ENCODE measurements at regions not wholly inside any gene's neighbourhood (a gene's known extent, or its start where the extent isn't known, plus 50 kb on each side); places are given as distances from the start of the nearest gene placed in this dataset.

- 73% methylated on average over 8 of the region's 8 CpGs for WGBS
- Histone ChIP-seq H3K9me3 (ENCODE audit: control insufficient read depth, low read length) (no peaks in the 10 kb centered on the region), H3K4me3 (ENCODE audit: low read length) (no peak overlapping the region), H3K27ac (ENCODE audit: low read length) (no peak overlapping the region), H3K27me3 (ENCODE audit: control insufficient read depth, insufficient read depth) (no peaks in the 10 kb centered on the region), H3K4me1 (ENCODE audit: control insufficient read depth, insufficient read depth, low read length) (no peaks in the 10 kb centered on the region)
- DNase-seq (peak in 1 of 3 donors; percentile 23), ATAC-seq (no peak)
- intact Hi-C loops (cut with DNase I), result no loop called here
These were observed 243.3 kb downstream of the ERMARD start for GRCh38 chr6:169994739-169995138.

GRCh38 chr6:169993861-169994481, 242.5 kb downstream of the ERMARD start:
- DNase-seq (peak in 1 of 3 donors; percentile 38), ATAC-seq (no peak)
- Histone ChIP-seq H3K9me3 (ENCODE audit: control insufficient read depth, low read length) (no peaks in the 10 kb centered on the region), H3K27ac (ENCODE audit: low read length) (no peak overlapping the region), H3K4me1 (ENCODE audit: control insufficient read depth, insufficient read depth, low read length) (no peaks in the 10 kb centered on the region), H3K27me3 (ENCODE audit: control insufficient read depth, insufficient read depth) (no peaks in the 10 kb centered on the region), H3K4me3 (ENCODE audit: low read length) (no peak overlapping the region)
- intact Hi-C loops (cut with DNase I), result no loop called here
- WGBS, result 92% methylated on average over 16 of the region's 16 CpGs

- no peaks in the 10 kb centered on the region for H3K9me3 ChIP-seq (ENCODE audit: control insufficient read depth, low read length)
- H3K4me1 ChIP-seq (ENCODE audit: control insufficient read depth, insufficient read depth, low read length), result no peaks in the 10 kb centered on the region
- no peaks in the 10 kb centered on the region for H3K27me3 ChIP-seq (ENCODE audit: control insufficient read depth, insufficient read depth)
- WGBS, result 95% methylated on average over 8 of the region's 8 CpGs
- no peak overlapping the region for H3K27ac ChIP-seq (ENCODE audit: low read length)
- H3K4me3 ChIP-seq (ENCODE audit: low read length), result no peak overlapping the region
- intact Hi-C loops (cut with DNase I), result no loop called here
- ATAC-seq (no peak), DNase-seq (no peak)
These were observed 240.5 kb downstream of the ERMARD start for GRCh38 chr6:169991913-169992312.

DNA sequence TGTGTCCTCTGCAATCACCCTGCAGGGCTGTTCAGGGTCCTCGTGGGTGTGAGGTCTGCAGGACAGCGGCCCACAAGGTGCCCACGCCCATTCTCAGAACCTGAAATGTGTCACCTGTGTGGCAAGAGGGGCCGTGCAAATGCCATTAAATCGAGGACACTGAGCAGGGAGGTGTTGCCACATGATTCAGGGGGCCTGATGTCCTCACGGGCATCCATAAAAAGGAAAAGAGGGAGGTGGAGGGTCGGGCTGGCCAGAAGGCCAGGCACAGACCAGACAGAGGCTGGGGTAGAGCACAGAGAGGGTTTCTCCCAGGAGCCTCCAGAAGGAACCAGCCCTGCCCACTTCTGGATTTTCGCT, 239.6 kb downstream of the ERMARD start:
- Histone ChIP-seq H3K27ac (ENCODE audit: low read length) (no peak overlapping the region), H3K27me3 (ENCODE audit: control insufficient read depth, insufficient read depth) (no peaks in the 10 kb centered on the region), H3K9me3 (ENCODE audit: control insufficient read depth, low read length) (no peaks in the 10 kb centered on the region), H3K4me1 (ENCODE audit: control insufficient read depth, insufficient read depth, low read length) (no peaks in the 10 kb centered on the region), H3K4me3 (ENCODE audit: low read length) (no peak overlapping the region)
- intact Hi-C loops (cut with DNase I), result no loop called here
- DNase-seq, result no peak
- 83% methylated on average over 8 of the region's 8 CpGs for WGBS
- ATAC-seq, result no peak

- 69% methylated on average over 32 of the region's 32 CpGs for WGBS
- ATAC-seq, result no peak
These were observed 238.9 kb downstream of the ERMARD start for GRCh38 chr6:169990095-169991030.

GRCh38 chr6:169989594-169989993, 238.2 kb downstream of the ERMARD start:
- DNase-seq (no peak), ATAC-seq (no peak)
- intact Hi-C loops (cut with DNase I), result no loop called here
- no peaks in the 10 kb centered on the region for H3K27me3 ChIP-seq (ENCODE audit: control insufficient read depth, insufficient read depth)
- H3K27ac ChIP-seq (ENCODE audit: low read length), result no peak overlapping the region
- WGBS, result 79% methylated on average over 8 of the region's 8 CpGs
- no peaks in the 10 kb centered on the region for H3K9me3 ChIP-seq (ENCODE audit: control insufficient read depth, low read length)
- H3K4me3 ChIP-seq (ENCODE audit: low read length), result no peak overlapping the region
- no peaks in the 10 kb centered on the region for H3K4me1 ChIP-seq (ENCODE audit: control insufficient read depth, insufficient read depth, low read length)

More at GRCh38 chr6:169990095-169991030, 238.9 kb downstream of the ERMARD start:
- Histone ChIP-seq H3K27me3 (ENCODE audit: control insufficient read depth, insufficient read depth) (no peaks in the 10 kb centered on the region), H3K9me3 (ENCODE audit: control insufficient read depth, low read length) (no peaks in the 10 kb centered on the region), H3K27ac (ENCODE audit: low read length) (no peak overlapping the region), H3K4me3 (ENCODE audit: low read length) (no peak overlapping the region), H3K4me1 (ENCODE audit: control insufficient read depth, insufficient read depth, low read length) (no peaks in the 10 kb centered on the region)
- no peak for DNase-seq
- intact Hi-C loops (cut with DNase I), result no loop called here

DNA sequence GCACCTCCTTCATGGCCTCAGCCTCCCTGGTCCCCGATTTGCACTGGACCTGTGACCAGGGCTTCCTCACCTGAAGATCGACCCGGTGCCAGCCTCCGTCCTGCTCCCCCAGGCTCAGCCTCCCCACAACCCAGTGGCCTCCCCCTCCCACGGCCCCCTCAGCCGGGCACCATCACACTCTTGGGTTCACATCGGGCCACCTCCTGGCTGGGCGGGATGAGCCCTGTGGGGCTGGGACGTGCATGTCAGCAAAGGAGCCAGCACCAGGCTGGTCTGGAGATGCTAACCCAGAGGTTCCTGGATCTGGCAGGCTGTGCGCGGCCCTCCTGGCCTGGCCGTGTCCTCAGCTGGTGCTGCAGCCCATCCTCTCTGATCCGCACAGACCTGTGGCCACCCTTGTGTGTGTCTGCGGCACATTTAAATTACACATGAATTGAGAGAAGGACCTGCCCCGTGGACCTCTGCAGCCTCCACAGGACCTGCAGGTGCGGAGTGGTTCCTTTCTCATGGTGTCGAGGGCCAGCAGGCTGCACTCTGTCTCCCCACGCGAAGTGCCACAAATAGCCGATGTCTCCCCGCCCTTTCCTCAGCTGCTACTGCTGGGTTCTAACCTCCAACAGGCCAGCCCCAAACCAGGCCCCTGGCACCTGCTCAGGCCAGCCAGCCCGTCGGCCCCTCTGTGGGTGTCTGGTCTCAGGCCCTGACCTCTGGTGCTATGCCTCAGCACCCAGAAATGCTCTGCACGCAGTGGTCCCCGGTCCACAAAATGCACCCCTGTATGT, 237.5 kb downstream of the ERMARD start:
- intact Hi-C loops (cut with DNase I), result no loop called here
- no peaks in the 10 kb centered on the region for H3K27me3 ChIP-seq (ENCODE audit: control insufficient read depth, insufficient read depth)
- no peak for DNase-seq
- no peak overlapping the region for H3K4me3 ChIP-seq (ENCODE audit: low read length)
- H3K9me3 ChIP-seq (ENCODE audit: control insufficient read depth, low read length), result no peaks in the 10 kb centered on the region
- 93% methylated on average over 25 of the region's 25 CpGs for WGBS
- H3K4me1 ChIP-seq (ENCODE audit: control insufficient read depth, insufficient read depth, low read length), result no peaks in the 10 kb centered on the region
- no peak overlapping the region for H3K27ac ChIP-seq (ENCODE audit: low read length)
- ATAC-seq, result no peak

DNA sequence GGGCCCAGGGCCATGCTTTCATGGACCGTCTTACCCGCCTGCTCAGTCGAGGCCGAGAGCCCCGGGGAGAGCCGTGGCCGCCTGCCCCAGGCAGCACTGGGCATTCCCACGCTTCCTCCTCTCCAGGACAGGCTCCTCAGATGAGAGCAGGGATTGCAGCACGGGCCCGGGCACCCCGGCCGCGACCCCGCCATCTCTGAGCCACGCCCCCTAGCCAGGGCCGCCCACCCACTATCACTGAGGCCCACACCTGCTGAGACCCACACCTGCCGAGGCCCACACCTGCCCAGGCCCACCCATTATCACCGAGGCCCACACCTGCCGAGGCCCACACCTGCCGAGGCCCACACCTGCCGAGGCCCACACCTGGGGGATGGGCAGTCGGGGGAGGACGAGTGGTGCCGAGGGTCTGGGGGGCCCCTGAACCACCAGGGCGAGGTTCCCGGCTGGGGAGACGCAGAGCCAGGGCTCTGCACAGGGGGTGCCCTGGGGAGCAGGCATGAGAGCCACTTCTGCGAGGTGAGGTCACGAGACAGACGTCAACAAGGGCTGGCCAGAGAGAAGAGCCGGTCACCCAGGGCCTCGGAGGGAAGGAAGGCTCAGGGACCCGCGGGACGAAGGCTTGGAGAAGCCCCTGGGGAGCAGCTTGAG, 235.6 kb downstream of the ERMARD start:
- Histone ChIP-seq H3K9me3 (ENCODE audit: control insufficient read depth, low read length) (no peaks in the 10 kb centered on the region), H3K27ac (ENCODE audit: low read length) (no peak overlapping the region), H3K4me3 (ENCODE audit: low read length) (no peak overlapping the region), H3K27me3 (ENCODE audit: control insufficient read depth, insufficient read depth) (no peaks in the 10 kb centered on the region), H3K4me1 (ENCODE audit: control insufficient read depth, insufficient read depth, low read length) (no peaks in the 10 kb centered on the region)
- peak in 1 of 2 donors; percentile 5 for ATAC-seq
- WGBS, result 89% methylated on average over 35 of the region's 35 CpGs
- DNase-seq, result no peak
- intact Hi-C loops (cut with DNase I), result no loop called here

DNA sequence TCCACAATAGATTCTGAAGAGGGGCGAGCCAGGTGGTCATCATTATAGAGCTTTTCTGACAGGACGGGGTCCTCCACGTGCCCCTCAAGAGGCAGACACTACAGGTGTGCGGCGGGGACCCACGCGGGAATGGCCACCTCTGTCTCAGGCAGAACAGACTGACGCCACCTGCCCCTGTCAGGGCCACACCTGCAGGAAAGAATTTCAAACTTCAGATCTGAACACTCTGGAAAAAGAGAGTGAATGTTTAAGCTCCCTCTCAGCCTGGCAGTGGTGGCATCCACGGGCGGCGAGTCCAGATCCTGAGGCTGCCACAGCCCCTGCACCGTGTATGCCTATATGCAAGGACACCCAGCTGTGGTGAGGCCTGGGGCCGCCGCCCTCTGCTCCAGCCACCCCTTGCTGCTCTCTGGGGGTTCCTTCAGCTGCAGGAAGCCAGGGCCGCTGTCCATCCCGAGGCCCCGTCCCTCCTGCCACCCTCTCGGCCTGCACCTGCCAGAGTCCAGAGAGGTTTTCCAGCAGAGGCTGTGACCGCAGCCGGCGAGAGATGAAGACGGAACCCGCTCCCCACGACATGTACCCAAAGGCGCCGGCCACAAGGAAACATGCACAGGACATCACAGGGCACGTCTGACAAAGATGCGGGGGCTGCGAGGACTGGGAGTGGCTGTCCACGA, 234.9 kb downstream of the ERMARD start:
- 92% methylated on average over 30 of the region's 30 CpGs for WGBS
- Histone ChIP-seq H3K27me3 (ENCODE audit: control insufficient read depth, insufficient read depth) (no peaks in the 10 kb centered on the region), H3K4me3 (ENCODE audit: low read length) (no peak overlapping the region), H3K4me1 (ENCODE audit: control insufficient read depth, insufficient read depth, low read length) (no peaks in the 10 kb centered on the region), H3K9me3 (ENCODE audit: control insufficient read depth, low read length) (no peaks in the 10 kb centered on the region), H3K27ac (ENCODE audit: low read length) (no peak overlapping the region)
- DNase-seq, result no peak
- intact Hi-C loops (cut with DNase I), result no loop called here
- no peak for ATAC-seq

Data from right cardiac atrium (tissue), 5 donors.